GM19397 (cell line): ENCODE measurements at regions not wholly inside any gene's neighbourhood (a gene's known extent, or its start where the extent isn't known, plus 50 kb on each side); places are given as distances from the start of the nearest gene placed in this dataset.

ENCODE experiments used
- ATAC-seq: cut with Tn5 transposase; IDR thresholded peaks from one replicate; pipeline ENCODE4 v1.9.1; 2021; ENCODE audit warnings: mild to moderate bottlenecking, moderate library complexity; ENCODE audit not compliant: unreplicated experiment

DNA sequence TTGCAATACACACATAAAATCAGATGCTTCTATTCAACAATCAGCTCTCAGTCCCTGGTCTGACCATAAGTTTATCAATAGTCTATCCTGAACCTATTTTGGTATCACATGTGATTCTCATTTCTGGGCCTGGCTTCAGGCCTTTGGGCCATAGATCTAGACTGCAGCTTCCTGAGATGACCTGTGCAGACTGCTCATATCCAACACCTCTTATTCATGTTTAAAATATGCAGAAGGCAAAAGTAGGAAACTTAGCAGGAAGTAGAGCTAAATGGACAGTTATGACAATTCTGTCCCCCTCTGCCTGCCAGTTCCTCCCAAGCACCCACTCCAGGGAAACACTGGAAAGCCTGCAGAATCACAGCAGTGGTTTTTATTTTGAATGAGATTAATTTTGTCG lies 53.3 kb downstream of the C7orf25 start:
- ATAC-seq = no peak

DNA sequence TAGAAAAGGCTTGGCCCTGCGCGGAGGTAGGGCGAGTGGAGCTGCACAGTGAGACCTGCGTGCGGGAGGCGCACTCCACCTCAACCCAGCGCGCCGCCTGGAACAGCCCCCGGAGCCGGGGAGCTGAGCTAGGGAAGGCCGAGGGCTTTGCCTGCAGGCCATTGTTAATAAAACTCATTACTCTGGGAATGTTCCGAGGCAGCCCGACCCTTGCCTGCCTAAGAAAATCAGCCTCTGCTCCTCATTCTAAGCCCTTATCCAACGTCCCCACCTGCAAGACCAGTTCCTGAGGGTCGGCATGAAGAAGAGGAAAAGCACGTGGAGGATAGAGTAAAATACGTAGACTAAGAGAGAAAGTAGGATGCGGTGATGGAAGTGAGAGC lies 55.3 kb downstream of the C7orf25 start:
- ATAC-seq = no peak

DNA sequence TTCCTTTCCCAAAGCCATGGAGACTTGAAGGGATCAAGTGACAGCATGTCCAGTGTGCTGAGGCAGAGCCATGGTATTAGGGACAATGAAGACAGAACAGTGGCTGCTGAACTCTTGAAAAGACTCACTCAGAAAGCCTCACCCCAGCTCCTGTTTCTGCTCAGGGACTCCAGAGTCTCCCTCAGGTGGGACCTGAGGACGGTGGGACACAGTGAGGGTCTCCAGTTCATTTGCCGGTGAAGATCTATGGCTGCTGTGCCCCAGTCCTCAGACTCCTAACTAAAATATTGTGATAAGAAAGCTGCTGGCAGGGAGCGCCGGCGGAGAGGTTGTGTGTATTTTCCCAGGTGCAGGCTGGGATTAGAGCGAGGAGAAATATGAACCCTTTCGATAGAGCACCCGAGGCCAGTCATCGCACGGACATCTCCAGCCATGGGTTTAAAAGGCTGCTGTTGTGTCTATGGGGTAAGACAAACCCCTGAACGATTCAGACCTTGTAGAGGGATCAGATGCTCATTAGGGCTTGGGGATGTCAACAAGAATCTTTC lies 57.2 kb downstream of the C7orf25 start:
- ATAC-seq = no peak

DNA sequence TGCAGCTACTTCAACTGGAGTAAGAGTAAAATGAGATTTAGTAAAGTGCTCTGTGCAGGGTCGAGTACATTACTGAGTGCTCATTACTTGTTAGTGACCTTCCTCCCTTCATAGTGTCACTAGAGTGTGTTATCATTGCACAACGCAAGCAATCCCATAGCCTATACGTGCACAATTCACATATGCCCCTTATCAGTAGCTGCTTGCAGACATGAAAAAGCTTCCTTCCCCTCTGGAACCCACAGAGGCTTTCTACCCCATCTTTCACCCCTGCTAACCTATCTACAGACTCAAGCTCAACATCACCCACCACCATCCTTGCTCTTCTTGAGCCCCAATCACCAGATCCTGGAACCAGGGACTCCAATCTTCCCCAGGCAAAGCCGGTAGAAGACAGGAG lies 59.3 kb downstream of the C7orf25 start:
- ATAC-seq = no peak

DNA sequence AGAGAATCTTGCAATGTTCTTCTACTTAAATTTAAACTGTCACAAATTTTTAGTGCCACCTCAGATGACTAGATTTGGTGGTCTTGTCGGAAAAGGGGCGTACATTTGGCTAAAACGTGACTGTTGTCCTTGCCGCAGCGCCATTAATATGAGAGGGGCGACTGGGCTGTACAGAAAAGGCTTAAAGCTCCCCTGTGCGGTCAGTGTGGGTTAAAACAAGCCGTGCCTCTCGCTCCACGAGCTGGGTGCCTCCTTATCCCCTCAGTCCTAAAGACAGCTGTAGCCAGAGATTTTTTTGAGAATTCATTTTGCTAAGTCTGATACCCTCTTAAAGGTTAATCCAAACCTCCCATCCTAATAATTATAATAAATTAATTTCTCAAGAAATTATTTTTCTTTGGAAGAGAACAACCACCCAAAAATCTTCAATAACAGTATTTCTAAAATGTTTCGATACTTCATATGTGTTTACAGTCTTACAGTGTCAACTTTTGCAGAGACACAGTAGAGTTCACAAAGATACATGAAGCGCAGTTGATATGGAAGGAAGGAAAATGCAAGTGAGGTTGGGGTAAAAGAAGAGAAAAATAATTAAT lies 68.6 kb downstream of the C7orf25 start:
- no peak for ATAC-seq

DNA sequence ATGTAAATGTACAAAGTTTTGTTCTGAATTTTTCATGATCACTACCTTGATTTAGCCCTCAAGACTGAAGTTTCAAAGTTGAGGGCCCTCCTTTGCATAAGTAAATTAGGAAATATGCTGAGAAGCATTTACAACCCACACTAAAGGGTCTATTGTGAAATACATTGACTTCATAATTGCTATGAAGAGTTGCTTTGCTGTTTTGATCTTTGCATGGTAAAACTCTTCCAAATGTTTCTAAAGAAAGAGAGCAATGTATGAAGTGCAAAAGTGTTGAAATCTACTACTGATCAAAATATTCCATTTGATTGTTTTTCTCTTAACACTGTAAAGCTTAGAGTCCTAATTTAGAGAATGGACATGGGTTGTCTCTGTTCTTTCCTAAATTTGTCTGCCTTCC lies 77.2 kb downstream of the C7orf25 start:
- no peak for ATAC-seq

DNA sequence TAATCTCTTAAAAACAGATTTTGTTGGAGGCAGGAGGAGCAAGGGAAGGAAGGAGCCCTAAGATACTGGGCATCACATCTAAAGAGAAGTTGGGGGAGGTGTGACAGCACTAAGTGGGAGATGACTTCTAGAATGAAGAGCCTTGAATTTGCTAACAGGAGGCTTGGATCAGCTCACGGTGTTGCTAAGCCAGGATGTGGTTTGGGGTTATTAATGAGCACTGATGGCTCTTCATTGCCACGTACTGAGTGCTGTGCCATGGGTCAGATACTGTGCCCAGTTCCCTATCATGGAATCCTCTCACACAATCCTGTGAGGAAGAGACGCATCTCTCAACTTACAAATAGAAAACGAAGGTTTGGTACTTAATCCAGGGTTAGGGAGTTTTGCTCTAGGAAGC lies 78.5 kb downstream of the C7orf25 start:
- ATAC-seq = no peak

DNA sequence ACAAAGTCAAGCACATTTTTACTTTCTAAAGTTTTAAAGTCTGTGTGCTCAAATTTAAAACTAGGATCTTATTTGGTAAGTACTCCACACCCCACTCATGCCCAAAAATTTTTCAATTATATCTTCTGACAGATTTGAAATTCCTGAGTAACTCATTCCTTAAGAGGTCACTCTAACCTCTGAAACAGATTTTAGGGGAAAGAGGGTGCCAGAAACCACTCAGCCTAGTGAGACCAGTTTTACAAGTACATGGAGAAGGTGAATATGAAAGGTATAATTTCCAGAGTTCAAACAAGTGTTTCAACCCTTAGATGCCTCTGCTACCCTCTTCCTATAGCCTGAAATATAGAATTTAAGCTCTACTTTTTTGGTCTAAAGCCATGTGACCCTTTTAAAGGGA lies 79.2 kb downstream of the C7orf25 start:
- ATAC-seq = no peak

DNA sequence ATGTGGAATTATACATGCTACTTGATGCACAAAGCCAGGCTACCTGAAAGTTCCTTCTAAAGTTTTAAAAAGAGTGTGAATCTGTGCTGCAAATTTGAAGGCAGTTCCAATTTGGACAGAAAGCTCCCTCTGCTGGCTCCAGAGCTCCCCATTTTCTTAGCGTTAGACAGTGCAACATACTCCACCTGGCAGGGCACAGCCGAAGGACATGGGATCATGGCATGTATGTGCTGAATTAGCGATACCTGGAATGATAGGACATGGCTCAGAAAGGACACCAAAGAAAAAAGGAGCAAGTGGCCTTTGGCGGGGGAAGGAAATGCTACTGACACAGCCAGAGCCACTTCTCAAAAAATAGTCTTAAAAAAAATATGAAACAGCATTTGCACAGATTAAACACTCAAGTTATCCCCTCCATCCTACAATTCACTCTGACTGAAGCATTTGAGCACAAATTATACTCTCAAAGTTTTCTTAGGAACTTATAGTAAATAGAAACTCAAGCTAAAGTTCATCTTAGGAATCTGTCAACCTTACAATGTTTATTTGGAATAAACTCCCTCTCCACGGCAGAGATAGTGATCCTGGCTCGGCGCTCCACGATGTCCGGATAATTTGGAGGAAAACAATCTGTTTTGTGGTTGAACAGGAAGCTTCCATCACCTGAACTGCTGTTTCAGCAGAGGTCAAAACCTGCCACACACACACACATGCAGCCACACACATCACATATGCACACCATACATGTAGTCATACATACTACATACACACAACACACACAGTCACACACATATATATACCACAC lies 80.0 kb downstream of the C7orf25 start:
- no peak for ATAC-seq

DNA sequence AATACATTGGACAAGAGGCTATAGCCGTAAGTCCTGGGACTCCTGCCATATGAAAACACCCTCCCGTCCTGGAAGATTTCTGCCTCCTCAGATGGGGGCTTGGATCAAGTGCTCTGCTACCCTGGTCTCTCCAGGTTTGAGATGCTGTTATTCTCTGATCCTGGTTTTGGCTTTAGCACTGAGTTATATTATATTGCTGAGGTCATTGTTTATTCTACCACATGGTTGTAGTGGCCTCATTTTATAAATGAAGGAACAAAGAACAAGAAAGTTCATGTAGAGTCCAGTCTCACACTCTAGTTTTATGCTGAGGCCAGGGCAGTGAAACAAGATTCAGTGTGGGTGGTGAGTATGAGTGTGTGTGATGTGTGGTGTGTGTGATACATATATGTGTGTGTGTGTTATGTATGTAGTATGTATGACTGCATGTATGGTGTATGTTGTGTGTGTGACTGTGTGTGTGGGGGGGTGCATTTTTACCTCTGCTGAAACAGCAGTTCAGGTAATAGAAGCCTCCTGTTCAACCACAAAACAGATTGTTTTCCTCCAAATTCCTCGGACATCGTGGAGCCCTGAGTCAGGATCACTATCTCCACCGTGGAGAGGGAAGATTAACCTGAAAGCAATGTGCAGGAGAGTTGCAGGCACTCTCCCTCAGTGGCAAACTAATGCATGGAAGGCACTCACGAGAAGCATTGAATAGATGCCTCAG lies 80.7 kb downstream of the C7orf25 start:
- ATAC-seq = no peak

DNA sequence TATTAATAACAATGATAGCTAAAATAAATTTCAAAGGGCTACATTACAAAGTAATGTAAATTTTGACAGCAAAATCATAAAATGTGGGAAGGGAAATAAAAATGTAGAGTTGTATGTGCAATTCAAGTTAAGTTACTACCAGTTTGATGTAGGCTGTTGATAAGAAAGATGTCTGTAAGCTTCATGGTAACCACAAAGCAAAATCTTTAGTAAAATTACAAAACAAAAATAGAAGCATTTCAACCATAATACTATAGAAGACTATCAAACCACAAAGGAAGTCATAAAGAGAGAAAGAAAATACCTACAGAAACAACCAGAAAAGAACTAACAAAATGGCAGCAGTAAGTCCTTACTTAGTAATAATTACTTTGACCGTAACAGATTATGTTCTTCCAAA lies 99.1 kb downstream of the C7orf25 start:
- no peak for ATAC-seq

DNA sequence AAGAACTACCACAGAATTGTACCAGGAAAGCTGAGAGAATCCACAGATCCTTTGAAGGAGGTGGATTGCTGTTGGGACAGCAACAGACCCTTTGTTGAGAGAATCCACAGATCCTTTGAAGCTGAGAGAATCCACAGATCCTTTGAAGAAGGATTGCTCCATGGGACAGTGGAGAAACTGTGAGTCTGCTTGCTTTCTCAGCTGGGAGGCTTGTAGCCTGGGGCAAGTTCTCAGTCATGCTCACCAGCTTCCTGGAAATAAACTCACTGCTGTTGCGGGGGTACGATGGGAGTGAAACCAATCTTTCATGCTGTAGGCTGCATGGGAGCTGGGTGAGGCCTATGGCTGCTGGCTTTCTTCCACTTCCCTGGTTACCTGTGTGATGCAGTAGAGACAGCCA lies 106.3 kb downstream of the C7orf25 start:
- no peak for ATAC-seq

DNA sequence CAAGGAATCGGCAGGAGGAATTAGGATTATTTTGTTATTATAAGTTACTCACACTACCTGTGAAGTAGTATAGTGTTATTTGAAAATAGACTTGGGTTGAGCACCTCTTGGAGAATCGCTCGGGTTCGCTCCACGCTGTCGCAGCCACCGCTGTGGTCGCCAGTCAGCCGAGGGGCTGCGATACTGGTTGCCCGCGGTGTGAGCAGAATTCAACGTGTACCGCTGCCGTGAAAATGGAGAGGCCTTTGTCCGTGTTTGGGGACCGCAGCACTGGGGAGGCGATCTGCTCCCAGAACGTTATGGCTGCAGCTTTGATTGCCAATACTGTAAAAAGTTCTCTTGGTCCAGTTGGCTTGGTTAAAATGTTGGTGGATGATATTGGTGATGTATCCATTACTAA lies 117.2 kb downstream of the C7orf25 start:
- no peak for ATAC-seq

DNA sequence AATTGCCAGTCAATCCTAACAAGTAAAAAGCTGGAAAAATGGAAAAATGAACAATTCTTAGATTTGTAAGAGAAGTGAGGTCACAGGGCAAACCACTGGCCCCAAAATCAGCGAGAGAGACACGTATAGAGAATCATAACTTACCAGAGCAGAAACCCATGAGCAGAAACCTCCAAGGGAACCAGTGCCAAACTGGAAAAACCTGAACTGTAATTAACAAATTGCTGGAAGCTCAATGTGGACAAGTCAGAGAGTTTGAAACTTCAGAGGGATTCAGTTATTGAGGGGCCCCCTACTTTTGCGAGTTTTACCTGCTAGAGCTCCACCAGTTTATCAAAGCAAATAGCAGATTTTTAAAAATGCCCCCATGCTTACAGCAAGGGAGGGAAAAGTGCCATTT lies 119.0 kb downstream of the C7orf25 start:
- no peak for ATAC-seq

DNA sequence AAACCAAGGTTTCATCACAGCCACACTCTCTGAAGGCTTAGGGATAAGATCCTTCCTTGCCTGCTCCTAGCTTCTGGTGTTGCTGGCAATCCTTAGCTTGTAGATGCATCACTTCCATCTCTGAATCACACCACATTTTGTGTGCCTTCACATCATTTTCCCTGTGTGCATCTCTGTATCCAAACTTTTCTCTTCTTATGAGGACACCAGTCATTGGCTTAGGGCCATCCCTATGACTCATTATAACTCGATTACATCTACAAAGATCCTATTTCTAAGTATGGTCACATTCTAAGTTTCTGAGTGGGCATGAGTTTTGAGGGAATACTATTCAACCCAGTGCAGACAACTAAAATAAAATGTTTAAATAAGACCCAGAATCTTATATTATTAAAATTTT lies 121.7 kb downstream of the C7orf25 start:
- no peak for ATAC-seq

DNA sequence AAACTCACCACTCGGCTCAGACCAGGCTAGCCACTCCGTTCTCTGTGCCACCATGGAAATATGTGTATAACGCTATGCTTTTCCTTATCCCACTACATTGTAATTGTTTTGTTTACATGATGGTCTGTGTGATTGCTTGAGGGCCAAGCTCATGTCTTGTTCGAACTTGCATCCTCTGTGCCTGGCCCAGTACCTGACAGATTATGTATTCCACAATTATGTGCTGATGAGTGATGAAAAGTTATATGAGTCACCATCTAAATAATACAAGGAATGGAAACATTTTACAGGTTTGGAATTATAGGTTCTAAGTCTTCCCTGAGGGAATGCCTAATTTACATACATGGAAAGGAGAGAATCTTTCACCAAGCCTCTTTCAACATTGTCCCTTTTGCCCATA lies 137.4 kb downstream of the C7orf25 start:
- no peak for ATAC-seq

DNA sequence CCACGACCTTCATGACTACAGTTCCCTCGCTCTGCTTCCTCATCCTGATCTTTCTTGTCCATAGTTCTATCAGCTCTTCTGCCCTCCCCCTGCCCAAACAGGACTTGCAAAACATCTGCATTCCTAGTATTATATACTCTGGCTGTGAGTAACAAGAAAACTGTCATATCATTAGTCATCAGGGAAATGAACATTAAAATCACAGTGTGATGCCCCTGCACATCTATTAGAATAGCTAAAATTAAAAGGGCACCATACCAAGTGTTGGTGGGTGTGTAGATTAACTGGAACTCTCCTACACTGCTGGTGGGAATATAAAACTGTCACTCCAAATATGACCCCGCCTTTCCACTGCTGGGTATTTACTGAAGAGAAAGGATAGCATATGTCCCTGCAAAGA lies 141.8 kb downstream of the C7orf25 start:
- ATAC-seq = no peak

DNA sequence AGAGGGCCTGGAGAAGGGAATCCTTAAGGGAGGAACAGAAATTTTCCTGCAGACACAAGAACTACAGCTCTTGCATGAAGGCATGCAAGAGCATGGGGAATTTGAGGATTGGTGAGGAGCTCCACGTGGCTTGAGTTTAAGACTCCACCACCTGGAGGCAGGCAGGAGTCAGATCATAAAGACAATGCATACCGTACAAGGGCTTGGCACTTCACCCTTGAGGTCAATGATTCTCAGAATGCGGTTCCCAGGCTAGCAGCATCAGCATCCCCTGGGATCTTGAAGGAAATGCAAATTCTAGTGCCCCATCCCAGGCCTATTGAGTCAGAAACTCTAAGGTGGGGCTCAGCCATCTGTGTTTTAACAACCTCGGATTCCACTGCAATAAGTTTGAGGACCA lies 143.8 kb downstream of the C7orf25 start:
- no peak for ATAC-seq

DNA sequence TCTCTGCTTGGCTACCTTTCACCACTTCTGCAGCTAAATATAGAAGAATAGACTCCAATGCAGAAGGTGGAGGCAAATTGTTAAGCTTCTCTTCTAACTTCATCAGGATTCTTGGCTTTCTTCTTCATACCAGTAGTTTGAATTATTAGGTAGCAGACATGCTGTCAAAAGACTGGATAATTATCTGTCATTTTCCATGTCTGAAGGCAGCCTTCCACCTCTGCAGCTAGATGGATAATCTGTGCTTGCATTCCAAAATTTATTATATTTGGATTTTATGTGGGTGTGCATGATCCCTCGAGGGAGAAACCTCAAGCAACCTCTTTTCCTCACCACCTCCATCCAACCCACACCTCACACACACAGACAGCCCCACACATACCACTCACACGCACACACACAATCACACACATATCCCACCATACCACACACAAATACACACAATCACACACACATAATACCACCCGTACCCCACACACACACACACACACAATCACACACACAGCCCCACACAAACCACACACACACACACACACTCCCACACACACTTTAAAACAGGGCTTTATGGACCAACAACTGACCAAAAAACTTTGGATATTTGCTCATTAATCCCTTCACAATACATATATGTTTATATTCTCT lies 145.0 kb downstream of the C7orf25 start:
- ATAC-seq = no peak

DNA sequence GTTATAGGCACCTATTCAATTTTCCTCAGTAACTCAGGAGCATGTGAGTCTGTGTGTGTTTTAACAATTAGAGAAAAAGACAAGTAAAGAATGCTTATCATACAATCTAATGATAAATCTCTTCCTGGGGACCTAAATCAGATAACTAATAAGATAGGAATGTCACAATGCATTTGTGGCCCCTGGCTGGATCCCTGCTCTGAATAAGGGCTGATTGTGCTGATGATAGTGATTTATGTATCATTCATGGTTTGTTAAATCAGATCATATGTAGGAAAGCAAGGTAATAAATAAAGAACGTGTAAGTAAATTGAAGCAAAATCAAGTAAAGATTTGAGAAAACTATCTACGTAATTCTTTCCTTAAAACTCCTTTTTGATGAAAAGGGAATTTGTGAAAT lies 145.9 kb downstream of the C7orf25 start:
- ATAC-seq = no peak

DNA sequence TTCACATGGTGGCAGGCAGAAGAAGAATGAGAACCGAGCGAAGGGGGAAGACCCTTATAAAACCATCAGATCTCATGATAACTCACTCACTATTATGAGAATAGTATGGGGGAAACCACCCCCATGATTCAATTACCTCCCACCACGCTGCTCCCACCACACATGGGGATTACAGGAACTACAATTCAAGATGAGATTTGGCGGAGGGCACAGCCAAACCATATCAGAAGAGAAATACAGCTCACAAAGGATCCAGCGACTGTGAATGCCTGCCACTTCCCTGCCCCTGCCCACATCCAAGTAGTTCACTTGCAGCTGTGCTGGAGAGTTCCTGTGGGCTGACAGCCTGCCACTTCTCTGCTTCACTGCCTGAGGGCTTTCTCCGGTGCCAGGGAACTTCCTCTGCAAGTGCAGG lies 148.7 kb downstream of the C7orf25 start:
- no peak for ATAC-seq
